Activated T-helper 1 cell treated with Interleukin-2 at 50 U/mL for 16 hours (primary cell): ENCODE measurements at regions not wholly inside any gene's neighbourhood (a gene's known extent, or its start where the extent isn't known, plus 50 kb on each side); places are given as distances from the start of the nearest gene placed in this dataset.
"Not testable (repeated sequence)": the region's sequence is repeated elsewhere in the genome, so short reads cannot be mapped to it uniquely, and the experiment has no call there.

ENCODE experiments used
- DNase-seq: peaks from one replicate; pipeline ENCODE4 v3.0.0-alpha.2; 2020; ENCODE audit warnings: low read depth

DNA sequence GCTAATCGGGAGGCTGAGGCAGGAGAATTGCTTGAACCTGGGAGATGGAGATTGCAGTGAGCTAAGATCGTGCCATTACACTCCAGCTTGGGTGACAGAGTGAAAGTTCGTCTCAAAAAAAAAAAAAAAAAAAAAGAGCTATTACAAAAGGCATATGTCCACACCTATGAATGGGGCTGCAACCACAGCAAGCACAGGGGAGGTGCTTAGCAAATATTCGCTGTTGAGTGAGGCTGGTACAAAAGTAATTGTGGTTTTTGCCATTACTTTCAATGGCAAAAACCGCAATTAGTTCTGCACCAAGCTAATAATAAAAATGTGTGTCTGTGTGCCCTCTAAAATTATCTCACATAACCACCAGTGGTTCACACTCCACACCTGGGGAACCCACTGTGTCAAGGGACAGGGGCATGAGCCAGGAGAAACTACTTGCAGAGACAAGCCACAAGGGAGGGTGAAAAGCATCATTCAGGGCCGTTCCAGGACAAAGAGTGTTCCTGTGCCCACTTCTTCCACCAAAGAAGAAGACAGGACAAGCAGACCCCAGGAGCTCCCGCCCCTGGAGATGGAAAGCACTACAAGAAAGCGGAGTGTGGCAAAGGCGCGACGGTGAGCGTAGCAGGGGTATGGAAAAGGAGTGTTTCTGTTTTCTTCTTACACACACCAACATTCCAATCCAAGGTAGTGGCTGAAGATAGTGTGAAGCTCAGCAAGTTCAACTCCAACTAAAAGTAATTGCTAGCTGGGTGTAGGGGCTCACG lies 84.4 kb upstream of the CNEP1R1 start:
- no peak for DNase-seq

GRCh38 chr16:49944221-49944620 lies 80.8 kb upstream of the CNEP1R1 start:
- DNase-seq = no peak

DNA sequence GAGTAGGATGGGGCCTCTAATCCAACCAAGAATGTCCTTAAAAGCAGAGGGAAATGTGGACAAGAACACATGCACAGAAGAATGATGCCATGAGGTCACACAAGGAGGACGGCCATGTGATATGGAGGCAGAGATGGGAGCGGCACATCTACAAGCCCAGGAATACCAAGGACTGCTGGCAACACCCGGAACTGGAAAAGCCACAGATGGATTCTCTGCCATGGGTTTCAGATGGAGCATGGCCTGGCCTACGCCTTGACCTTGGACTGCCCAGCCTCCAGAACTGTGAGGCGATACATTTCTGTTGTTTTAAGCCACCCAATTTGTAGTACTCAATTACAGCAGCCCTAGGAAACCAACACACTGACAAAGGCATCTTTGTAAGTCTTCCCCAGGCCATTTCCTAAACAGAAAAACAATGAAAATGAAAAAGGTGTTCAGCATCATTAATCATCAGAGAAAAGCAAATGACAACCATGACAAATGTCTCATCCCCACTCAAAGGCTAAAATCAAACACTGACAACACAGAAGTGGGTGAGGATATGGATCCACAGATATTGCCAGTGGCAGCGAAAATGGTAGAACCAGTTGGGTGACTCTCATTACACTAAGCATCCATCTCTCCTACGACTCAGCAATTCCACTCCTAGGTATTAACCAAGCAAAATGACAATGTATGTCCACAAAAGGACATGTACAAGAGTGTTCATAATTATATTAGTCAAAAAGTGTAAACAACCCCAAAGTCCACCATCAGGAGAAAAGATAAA lies 76.9 kb upstream of the CNEP1R1 start:
- no peak for DNase-seq

DNA sequence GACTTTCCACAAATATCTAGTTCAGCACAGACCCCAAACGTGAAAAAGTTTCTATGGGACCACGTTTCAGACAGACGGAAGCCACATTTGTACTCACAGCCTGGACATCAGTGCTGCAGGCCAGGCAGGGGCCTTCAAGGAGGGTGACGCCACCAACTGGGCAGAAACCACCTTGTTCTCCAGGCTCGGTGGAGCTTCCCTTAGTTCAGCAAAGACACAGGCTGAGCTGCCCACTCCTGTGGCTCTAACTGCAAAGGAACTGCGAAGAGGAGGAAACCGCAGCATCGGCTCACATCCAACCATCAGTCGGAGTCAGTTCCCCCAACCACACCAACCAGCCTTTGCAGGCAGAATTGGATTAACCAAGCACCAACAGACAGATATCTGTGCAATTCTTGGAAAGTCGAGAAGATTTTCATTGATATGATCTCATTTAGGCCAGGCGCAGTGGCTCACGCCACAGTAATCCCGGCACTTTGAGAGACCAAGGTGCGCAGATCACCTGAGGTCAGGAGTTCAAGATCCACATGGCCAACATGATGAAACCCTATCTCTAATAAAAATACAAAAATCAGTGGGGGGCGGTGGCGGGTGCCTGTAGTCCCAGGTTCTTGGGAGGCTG lies 73.3 kb upstream of the CNEP1R1 start:
- DNase-seq = no peak

- DNase-seq = no peak
Observed at GRCh38 chr16:49952386-49952785, 72.6 kb upstream of the CNEP1R1 start.

DNA sequence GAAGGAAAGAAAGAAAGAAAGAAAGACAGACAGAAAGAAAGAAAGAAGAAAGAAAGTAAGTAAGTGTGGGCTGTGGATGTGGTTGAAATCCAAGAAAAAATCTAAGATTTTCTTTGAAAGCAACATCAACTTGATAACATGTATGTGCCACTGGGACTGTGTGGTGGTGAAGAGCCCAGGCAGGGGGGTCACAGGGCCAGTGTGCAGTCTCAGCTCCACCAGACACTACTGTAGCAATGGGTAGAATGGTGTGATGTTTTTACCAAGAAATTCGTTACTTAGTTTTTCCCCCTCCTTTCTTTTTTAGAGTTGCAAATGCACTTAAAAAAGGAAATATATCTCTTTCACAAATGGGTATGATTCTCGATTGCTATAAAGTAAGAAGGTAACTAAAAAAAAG lies 71.9 kb upstream of the CNEP1R1 start:
- DNase-seq = no peak

DNA sequence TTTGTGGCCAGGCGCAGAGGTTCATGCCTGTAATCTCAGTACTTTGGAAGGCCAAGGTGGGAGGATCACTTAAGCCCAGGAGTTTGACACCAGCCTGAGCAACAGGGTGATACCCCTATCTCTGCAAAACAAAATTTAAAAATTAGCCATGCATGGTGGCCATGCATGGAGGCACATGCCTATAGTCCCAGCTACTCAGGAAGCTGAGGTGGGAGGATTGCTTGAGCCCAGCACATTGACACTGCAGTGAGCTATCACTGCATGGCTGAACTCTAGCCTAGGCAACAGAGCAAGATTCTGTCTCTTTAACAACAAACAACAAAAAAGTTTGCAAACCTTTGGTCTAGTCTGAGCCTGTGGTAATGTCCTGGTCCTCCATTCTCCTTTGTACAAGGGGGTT lies 69.2 kb upstream of the CNEP1R1 start:
- DNase-seq = no peak

GRCh38 chr16:49956915-49957314 lies 68.1 kb upstream of the CNEP1R1 start:
- DNase-seq = no peak

DNA sequence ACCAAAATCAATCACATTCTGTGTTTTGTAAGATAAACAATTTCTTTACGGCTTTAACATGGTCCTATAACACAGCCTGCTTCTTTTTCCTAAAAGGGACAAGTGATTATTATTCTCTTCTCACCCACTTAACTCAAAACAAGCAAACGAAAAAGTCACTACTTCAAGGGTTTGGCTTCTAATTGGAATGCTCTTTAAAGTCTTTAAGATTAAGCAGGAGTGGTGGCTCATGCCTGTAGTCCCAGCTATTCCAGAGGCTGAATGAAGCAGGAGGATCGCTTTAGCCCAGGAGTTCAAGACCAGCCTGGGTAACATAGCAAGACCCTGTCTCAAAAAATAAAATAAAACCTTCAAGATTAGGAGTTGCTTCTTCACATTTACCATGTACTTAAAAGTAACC lies 66.6 kb upstream of the CNEP1R1 start:
- no peak for DNase-seq

DNA sequence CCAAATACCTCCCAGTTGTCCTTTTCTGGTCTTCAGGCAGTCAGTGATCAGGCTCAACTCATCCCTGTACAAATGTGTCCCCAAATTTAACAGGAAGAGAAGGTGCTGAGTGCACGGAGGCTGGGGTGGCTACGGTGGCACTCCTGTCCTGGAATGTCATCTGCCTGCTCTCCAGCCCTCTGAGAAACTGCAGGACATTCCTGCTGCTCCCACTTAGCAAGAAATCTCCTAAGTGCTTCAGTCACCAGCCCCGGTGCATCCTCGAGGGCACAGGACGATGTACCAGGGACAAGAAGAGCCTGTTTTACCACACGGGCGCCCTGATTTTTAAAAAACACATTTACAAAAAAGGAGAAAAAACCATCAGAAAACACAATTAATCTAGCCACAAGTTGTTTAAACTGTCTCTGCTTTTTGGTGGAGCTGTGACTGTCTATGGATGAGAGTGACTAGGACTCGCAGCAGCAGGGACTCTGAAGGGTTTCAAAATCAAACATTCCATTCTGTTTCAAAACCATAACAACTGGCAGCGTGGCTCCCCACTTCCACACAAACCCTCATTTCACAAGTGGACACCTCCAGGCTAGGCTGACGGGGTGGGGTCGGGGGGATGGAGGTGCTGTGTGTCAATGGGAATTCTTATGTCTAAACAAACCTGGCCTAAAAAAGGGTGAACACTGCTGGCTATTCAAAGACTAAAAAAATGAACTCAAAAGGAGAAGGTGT lies 65.3 kb upstream of the CNEP1R1 start:
- no peak for DNase-seq

GRCh38 chr16:49961089-49961488 lies 63.9 kb upstream of the CNEP1R1 start:
- no peak for DNase-seq

GRCh38 chr16:49962566-49962965 lies 62.5 kb upstream of the CNEP1R1 start:
- DNase-seq = not testable (repeated sequence)

GRCh38 chr16:49964316-49964715 lies 60.7 kb upstream of the CNEP1R1 start:
- DNase-seq = no peak

GRCh38 chr16:49964973-49965372 lies 60.1 kb upstream of the CNEP1R1 start:
- DNase-seq = no peak

- no peak for DNase-seq
Observed at GRCh38 chr16:49967012-49967559, 57.9 kb upstream of the CNEP1R1 start.

GRCh38 chr16:49969091-49970030 lies 55.7 kb upstream of the CNEP1R1 start:
- no peak for DNase-seq

- no peak for DNase-seq
Observed at GRCh38 chr16:49970797-49971431, 54.1 kb upstream of the CNEP1R1 start.

GRCh38 chr16:49972280-49972679 lies 52.7 kb upstream of the CNEP1R1 start:
- DNase-seq = no peak

DNA sequence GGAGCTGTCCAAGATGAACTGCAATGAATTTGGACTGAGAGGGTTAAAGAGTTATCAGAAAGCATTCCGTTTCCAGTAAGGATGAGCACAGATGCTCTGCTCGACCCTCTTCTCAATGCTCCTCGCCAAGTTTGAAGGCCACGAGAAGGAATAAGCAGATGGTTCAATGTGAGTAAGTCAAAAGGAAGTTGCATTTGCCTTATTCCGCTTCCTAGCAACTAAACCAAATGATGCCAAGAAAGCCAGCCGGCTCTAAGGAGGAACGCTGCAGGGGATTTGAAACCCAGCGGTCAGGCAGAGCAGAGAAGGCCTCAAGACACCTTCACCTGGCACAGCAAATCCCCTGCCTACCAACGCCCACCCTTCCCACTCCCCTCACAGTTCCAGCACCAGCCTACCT lies 52.1 kb upstream of the CNEP1R1 start:
- DNase-seq = no peak
